ENCODE measurements at regions not wholly inside any gene's neighbourhood (a gene's known extent, or its start where the extent isn't known, plus 50 kb on each side); places are given as distances from the start of the nearest gene placed in this dataset.
"Not testable (repeated sequence)": the region's sequence is repeated elsewhere in the genome, so short reads cannot be mapped to it uniquely, and the experiment has no call there.

DNA sequence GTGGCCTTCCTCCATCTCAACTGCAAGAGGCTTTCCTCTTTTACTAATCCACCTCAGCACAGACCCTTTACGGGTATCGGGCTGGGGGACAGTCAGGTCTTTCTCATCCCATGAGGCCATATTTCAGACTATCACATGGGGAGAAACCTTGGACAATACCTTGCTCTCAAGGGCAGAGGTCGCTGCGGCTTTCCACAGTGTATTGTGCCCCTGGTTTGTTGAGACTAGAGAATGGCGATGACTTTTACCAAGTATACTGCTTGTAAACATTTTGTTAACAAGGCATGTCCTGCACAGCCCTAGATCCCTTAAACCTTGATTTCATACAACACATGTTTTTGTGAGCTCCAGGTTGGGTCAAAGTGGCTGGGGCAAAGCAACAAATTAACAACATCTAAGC lies 220.2 kb downstream of the ADRA2C start:
- FAIRE-seq, result not testable (repeated sequence)

DNA sequence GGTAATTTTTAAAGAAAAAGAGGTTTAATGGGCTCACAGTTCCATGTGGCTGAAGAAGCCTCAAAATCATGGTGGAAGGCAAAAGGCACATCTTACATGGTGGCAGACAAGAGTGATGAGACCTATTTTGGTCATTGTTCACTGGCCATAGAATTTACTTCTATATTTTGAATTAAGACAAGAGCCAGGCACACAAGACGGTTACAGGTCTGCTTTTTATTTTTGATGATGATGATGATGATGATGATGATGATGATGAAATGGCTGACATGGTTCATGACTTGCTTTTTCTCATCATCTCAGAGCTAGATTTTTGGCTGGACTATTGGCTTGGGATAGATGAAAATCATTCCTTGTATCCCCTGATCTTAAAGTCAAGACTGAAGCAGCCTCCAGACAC lies 229.3 kb downstream of the OTOP1 start:
- not testable (repeated sequence) for FAIRE-seq; DNase-seq (ENCODE audit: insufficient read length, low spot score)

More for the DNA sequence above, 220.2 kb downstream of the ADRA2C start:
- DNase-seq (ENCODE audit: insufficient read length, low spot score), result not testable (repeated sequence)

DNA sequence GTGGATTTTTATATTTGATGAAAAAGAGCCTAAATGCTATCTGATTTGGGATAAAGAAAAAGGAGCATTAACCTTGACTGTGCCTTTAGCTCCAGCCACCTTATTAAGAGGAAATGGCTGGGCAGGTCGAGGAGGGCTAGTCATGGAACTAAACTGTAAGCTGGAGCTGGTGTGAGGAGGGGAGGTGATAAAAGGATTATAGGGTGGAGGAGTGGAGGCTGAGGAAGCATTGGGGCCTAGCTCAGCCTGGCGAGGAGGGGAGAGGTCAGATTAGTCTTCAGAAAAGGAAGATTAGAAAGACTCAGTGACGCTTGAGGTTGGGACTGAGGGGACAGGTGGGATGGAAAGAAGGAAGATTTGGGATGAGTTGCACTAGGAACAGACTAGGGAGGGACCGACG lies 222.7 kb downstream of the OTOP1 start:
- not testable (repeated sequence) for DNase-seq (ENCODE audit: insufficient read length, low spot score); FAIRE-seq

DNA sequence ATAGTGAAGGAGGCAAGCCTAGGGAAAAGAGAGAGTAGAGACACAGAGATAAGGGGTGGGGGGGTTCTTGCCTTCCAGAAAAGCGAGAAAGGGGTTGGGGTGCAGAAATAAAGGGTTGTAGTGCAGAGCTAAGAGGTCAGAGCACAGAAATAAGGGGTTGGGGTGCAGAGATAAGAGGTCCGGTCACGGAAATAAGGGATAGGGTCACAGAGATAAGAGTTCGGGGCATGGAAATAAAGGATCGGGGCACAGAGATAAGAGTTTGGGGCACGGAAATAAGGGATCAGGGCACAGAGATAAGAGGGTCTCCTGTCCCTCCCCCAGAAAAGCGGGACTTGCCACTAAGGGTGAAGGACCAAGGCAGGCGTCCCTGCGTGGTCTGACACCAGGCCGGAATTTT lies 222.0 kb downstream of the OTOP1 start:
- not testable (repeated sequence) for FAIRE-seq; DNase-seq (ENCODE audit: insufficient read length, low spot score)

GRCh38 chr4:4006356-4006755 lies 220.4 kb downstream of the OTOP1 start:
- DNase-seq (ENCODE audit: insufficient read length, low spot score); FAIRE-seq: not testable (repeated sequence)

GRCh38 chr4:4019071-4019470 lies 207.7 kb downstream of the OTOP1 start:
- not testable (repeated sequence) for FAIRE-seq

GRCh38 chr4:4021161-4021560 lies 205.6 kb downstream of the OTOP1 start:
- not testable (repeated sequence) for FAIRE-seq; DNase-seq (ENCODE audit: insufficient read length, low spot score)

More at GRCh38 chr4:4019071-4019470, 207.7 kb downstream of the OTOP1 start:
- not testable (repeated sequence) for DNase-seq (ENCODE audit: insufficient read length, low spot score)

DNA sequence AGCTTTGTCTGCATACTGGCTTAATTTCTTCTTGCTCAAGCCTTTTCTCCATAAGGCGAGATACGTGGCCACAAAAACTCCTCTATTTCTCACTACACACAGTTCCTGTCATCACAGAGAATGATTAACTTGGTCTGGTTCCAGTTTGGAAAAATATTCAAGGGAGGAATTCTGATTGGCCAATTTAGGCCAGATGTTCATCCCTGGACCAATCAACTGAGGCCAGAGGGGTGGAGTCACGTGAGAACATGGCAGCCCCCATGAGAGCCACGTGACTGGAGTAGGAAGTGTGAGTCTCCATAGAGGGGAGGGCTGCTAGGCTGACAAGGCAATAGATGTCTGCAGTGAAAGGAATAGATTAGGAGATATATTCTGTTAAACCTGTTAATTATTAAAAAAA lies 200.0 kb downstream of the OTOP1 start:
- FAIRE-seq; DNase-seq (ENCODE audit: insufficient read length, low spot score): not testable (repeated sequence)

DNA sequence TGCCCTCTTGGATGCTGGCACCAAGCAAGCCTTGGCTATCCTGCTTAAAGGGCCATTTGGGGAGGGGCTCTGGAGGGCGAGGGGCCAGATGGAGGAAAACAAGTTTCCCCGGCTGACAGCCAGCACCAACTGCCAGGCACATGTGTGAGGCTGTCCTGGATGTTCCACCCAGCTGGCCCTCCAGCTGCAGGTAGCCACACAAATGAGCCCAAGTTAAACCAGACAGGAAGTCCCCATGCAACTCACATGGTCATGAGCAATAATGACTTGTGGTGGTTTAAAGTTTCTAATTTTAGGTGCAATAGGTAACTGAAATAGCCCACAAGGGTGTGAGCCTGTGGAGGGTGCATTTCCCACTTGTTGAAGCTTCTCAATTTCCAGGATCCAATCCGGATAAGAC lies 198.0 kb downstream of the OTOP1 start:
- DNase-seq (ENCODE audit: insufficient read length, low spot score); FAIRE-seq: not testable (repeated sequence)

DNA sequence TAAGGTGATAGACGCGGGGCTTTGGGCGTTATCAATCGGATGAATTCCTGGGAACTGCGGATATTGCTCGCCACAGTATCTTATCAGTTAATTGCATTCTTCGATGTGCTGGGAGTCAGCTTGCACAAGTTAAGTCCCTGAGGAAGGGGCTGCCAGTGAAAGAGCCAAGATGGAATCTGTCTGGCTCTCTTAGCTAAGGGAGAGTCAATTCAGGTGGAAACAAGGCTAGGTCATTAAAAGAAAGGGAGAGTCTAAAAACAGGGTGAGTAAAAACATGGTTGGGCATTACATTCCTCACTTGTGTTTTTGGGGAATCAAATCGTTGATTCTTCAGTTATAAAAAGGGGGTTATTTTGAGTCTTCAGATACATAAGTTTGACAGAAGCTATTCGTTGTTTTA lies 196.2 kb downstream of the OTOP1 start:
- FAIRE-seq, result not testable (repeated sequence)

DNA sequence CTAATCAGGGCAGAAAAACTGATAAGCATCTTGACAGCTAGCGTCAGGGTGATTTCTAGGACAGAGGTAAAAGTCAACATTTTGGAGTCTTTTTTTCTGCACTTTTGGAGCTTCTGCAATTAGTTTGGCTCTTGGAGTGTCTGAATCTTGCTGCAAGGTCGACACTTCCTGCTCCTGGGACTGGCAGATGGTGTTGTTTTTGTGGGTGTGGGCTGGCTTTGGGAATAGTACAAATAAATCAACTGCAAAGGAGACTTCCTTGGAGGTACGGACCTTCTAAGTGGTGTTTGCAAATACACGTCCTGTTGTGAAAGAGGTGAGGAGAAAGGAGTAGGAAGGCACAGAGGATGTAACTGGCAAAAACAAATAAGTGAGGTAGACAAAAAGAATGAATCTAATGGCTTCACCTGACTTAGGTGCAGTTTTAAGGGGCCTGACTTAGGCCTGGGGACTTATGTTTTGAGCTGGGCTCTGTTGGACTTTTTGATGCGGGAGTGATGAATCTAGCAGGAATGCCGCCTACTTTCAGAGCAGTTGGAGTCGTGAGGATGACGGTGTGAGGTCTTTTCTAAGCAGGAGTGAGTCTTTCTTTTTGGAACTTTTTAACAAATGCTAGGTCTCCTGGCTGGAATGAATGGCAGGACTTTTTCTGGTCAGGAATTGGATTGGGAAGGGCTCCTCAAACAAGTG lies 195.1 kb downstream of the OTOP1 start:
- not testable (repeated sequence) for FAIRE-seq; DNase-seq (ENCODE audit: insufficient read length, low spot score)

More for the DNA sequence above, 196.2 kb downstream of the OTOP1 start:
- DNase-seq (ENCODE audit: insufficient read length, low spot score), result not testable (repeated sequence)

DNA sequence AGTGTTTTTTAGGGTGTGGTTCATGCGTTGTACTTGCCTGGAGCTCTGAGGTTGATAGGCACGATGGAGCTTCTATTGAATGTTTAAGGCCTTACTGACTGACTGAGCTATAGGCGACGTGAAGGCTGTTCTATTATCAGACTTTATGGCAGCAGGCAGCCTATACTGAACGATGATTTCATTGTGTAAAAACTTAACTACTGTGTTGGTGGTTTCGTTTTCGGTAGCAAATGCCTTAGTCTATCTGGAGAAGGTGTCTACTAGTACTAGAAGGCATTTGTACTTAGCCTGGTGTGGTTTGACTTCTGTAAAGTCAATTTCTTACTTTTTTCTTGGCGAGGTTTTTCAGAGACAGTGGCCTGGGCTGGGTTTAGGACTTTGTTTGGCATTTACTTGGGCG lies 194.4 kb downstream of the OTOP1 start:
- DNase-seq (ENCODE audit: insufficient read length, low spot score); FAIRE-seq: not testable (repeated sequence)

- not testable (repeated sequence) for FAIRE-seq; DNase-seq (ENCODE audit: insufficient read length, low spot score)
Observed at GRCh38 chr4:4032801-4033605, 193.7 kb downstream of the OTOP1 start.

- FAIRE-seq; DNase-seq (ENCODE audit: insufficient read length, low spot score): not testable (repeated sequence)
Observed at GRCh38 chr4:4037399-4038138, 189.2 kb downstream of the OTOP1 start.

DNA sequence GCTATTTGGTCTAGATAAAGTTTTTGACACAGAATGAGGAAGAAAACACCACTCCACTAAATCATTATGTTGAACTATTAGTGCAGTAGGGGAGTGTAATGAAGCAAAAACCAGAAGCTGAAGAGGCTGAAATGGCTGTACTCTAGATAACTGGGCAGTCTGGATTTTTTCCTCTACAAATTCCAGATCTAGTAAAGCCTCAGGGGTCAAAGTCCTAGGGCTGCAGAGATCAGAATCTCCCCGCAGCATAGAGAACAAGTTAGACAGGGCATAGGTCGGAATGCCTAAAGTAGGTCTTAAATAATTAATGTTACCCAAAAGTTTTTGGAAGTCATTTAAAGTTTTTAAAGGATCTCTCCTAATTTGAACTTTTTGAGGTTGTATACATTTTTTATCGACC lies 180.9 kb downstream of the OTOP1 start:
- not testable (repeated sequence) for FAIRE-seq; DNase-seq (ENCODE audit: insufficient read length, low spot score)

- DNase-seq (ENCODE audit: insufficient read length, low spot score), result not testable (repeated sequence)
Observed at GRCh38 chr4:4046686-4047085, 180.0 kb downstream of the OTOP1 start.

DNA sequence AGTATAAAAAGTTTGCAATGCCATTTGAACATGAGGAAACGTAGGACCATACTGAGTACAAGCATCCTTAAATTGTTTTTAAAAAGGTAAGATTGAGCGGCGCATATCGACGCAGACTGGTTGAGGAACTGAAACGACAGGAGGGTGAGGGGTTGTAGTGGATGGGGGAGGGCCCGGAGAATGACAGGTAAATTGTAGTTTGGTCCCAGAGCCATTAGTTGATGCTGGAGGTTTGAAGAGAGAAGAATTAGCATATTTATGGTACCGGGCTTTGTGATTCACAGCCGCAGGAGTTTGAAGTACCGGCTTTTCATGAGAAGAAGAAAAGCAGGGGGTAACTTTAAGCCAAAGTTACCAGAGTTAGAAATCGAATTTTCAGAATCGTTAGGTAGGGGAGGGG lies 179.5 kb downstream of the OTOP1 start:
- not testable (repeated sequence) for FAIRE-seq; DNase-seq (ENCODE audit: insufficient read length, low spot score)

More at GRCh38 chr4:4046686-4047085, 180.0 kb downstream of the OTOP1 start:
- FAIRE-seq, result not testable (repeated sequence)

- DNase-seq (ENCODE audit: insufficient read length, low spot score); FAIRE-seq: not testable (repeated sequence)
Observed at GRCh38 chr4:4048227-4048626, 178.5 kb downstream of the OTOP1 start.

DNA sequence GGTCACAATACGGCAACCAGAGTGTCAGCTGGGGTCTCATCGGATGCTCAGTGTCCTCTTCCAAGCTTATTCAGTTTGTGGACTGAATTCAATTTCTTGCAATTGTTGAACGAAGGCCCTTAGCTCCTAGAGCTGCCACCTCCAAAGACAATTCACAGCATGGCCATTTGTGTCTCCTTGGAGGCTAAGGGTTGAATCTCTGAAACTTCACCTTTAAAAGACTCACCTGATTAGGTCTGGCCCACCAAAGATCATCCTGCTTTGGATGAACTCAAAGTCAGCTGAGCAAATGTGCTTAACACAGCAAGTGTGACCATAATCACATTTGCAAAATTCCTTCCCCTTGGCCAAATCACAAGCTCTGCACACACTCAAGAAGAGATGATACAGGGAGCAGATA lies 175.9 kb downstream of the OTOP1 start:
- not testable (repeated sequence) for FAIRE-seq; DNase-seq (ENCODE audit: insufficient read length, low spot score)

DNA sequence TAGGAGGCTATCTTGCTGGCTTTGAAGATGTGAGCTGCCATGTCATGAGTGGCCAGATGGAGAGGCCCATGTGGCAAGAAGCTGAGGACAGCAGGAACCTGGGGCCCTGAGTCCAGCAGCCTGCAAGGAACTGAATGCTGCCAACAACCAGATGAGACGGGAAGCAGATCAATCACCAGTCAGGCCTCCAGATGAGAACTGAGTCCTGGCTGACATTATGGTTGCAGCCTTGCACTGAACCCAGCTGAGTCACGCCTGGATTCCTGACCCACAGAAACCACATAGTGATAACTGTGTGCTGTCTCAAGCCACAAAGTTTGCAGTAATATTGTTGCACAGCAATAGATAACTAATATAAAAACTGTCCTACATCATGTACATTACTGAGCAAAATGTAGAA lies 173.8 kb downstream of the OTOP1 start:
- not testable (repeated sequence) for FAIRE-seq

More for the DNA sequence above, 173.8 kb downstream of the OTOP1 start:
- DNase-seq (ENCODE audit: insufficient read length, low spot score), result not testable (repeated sequence)
